ENCODE measurements at regions not wholly inside any gene's neighbourhood (a gene's known extent, or its start where the extent isn't known, plus 50 kb on each side); places are given as distances from the start of the nearest gene placed in this dataset.

- H3K9me3 ChIP-seq: no peaks in the 10 kb centered on the region
- WGBS, 2 donors: 26 to 45% methylated on average over 1 of the region's 1 CpG
- no peak for TF ChIP-seq CTCF (IDR thresholded peaks at IDR 0.05)
- TF ChIP-seq POLR2A (IDR thresholded peaks at IDR 0.05): no peak
Measured at GRCh38 chr1:56240400-56240799, 339.0 kb downstream of the PLPP3 start.

GRCh38 chr1:56237491-56238064, 341.8 kb downstream of the PLPP3 start:
- Histone ChIP-seq H3K27ac (no peak overlapping the region), H3K9me3 (no peaks in the 10 kb centered on the region), H3K27me3 (no peaks in the 10 kb centered on the region), H3K4me3 (no peak overlapping the region), H3K4me1 (no peaks in the 10 kb centered on the region), H3K36me3 (ENCODE audit: low read depth, missing control alignments) (no peaks in the 10 kb centered on the region)
- intact Hi-C loops (cut with DNase I; ENCODE audit: low total_unique reads): no loop called here
- no peak for DNase-seq
- WGBS, 2 donors: 80 to 90% methylated on average over 4 of the region's 4 CpGs
- no peak for TF ChIP-seq CTCF (IDR thresholded peaks at IDR 0.05)
- no peak for TF ChIP-seq POLR2A (IDR thresholded peaks at IDR 0.05)

More at GRCh38 chr1:56240400-56240799, 339.0 kb downstream of the PLPP3 start:
- intact Hi-C loops (cut with DNase I; ENCODE audit: low total_unique reads): no loop called here
- Histone ChIP-seq H3K4me3 (no peak overlapping the region), H3K36me3 (ENCODE audit: low read depth, missing control alignments) (no peaks in the 10 kb centered on the region), H3K4me1 (no peaks in the 10 kb centered on the region), H3K27ac (no peak overlapping the region), H3K27me3 (no peaks in the 10 kb centered on the region)
- no peak for DNase-seq

- intact Hi-C loops (cut with DNase I; ENCODE audit: low total_unique reads): no loop called here
- Histone ChIP-seq H3K9me3 (no peaks in the 10 kb centered on the region), H3K36me3 (ENCODE audit: low read depth, missing control alignments) (no peaks in the 10 kb centered on the region), H3K4me3 (no peak overlapping the region), H3K27me3 (no peaks in the 10 kb centered on the region), H3K4me1 (no peaks in the 10 kb centered on the region), H3K27ac (no peak overlapping the region)
- DNase-seq: no peak
- WGBS, 2 donors: 94 to 95% methylated on average over 4 of the region's 4 CpGs
- TF ChIP-seq POLR2A (IDR thresholded peaks at IDR 0.05) (no peak), CTCF (IDR thresholded peaks at IDR 0.05) (no peak)
Measured at GRCh38 chr1:56236688-56237087, 342.7 kb downstream of the PLPP3 start.

GRCh38 chr1:56235909-56236510, 343.4 kb downstream of the PLPP3 start:
- 83 to 91% methylated on average over 2 of the region's 2 CpGs for WGBS, 2 donors
- Histone ChIP-seq H3K27me3 (no peaks in the 10 kb centered on the region), H3K4me1 (no peaks in the 10 kb centered on the region), H3K36me3 (ENCODE audit: low read depth, missing control alignments) (no peaks in the 10 kb centered on the region), H3K4me3 (no peak overlapping the region), H3K9me3 (no peaks in the 10 kb centered on the region), H3K27ac (no peak overlapping the region)
- TF ChIP-seq POLR2A (IDR thresholded peaks at IDR 0.05): no peak
- TF ChIP-seq CTCF (IDR thresholded peaks at IDR 0.05): no peak
- intact Hi-C loops (cut with DNase I; ENCODE audit: low total_unique reads): no loop called here
- DNase-seq: no peak

GRCh38 chr1:56229186-56229585, 350.2 kb downstream of the PLPP3 start:
- no peaks in the 10 kb centered on the region for H3K27me3 ChIP-seq
- intact Hi-C loops (cut with DNase I; ENCODE audit: low total_unique reads): no loop called here
- no peak overlapping the region for H3K27ac ChIP-seq
- DNase-seq: no peak
- H3K9me3 ChIP-seq: no peaks in the 10 kb centered on the region
- no peaks in the 10 kb centered on the region for H3K4me1 ChIP-seq
- H3K36me3 ChIP-seq (ENCODE audit: low read depth, missing control alignments): no peaks in the 10 kb centered on the region
- TF ChIP-seq POLR2A (IDR thresholded peaks at IDR 0.05) (no peak), CTCF (IDR thresholded peaks at IDR 0.05) (no peak)
- whole genome bisulfite sequencing, 2 donors: 74 to 79% methylated on average over 8 of the region's 8 CpGs
- no peak overlapping the region for H3K4me3 ChIP-seq

All from testis (tissue), 2 donors.